Gastroesophageal sphincter (tissue), 4 donors: ENCODE measurements at regions not wholly inside any gene's neighbourhood (a gene's known extent, or its start where the extent isn't known, plus 50 kb on each side); places are given as distances from the start of the nearest gene placed in this dataset.

Experiments
- ATAC-seq: fragments of 150-250 bp; one replicate; pipeline ENCODE4 v1.9.1; 2016; ENCODE audit warnings: mild to moderate bottlenecking, moderate library complexity
- H3K27ac ChIP-seq, 4 donors: fragments of 200-600 bp; sonication (generic) in 3 of 4; 1 replicate in 3 of 4; 2 replicates in 1 of 4; pipeline ENCODE4 v1.5.1; 2016 to 2019
- H3K27me3 ChIP-seq: fragments of 200-600 bp; sonication (generic); one replicate; pipeline ENCODE4 v1.5.1; 2019
- H3K36me3 ChIP-seq, 2 donors: fragments of 200-600 bp; sonication (generic); one replicate each; pipeline ENCODE4 v1.5.1; 2019; ENCODE audit warnings: control low read depth in 1 of 2
- H3K4me1 ChIP-seq, 3 donors: fragments of 200-600 bp; sonication (generic); 1 replicate in 2 of 3; 2 replicates in 1 of 3; pipeline ENCODE4 v1.5.1; 2016 to 2019; ENCODE audit warnings: control low read depth in 2 of 3
- H3K4me3 ChIP-seq, 2 donors: fragments of 200-600 bp; sonication (generic); one replicate each; pipeline ENCODE4 v1.5.1; 2019; ENCODE audit warnings: mild to moderate bottlenecking in 1 of 2, moderate library complexity in 1 of 2
- H3K9me3 ChIP-seq, 3 donors: fragments of 200-600 bp; sonication (generic); one replicate each; pipeline ENCODE4 v1.5.1; 2017 to 2019; ENCODE audit warnings: control low read depth in 2 of 3
- CTCF ChIP-seq, 4 experiments: fragments of 200-600 bp in 2 of 4; fragments of 450-650 bp in 2 of 4; sonication (generic) in 1 of 4; IDR thresholded peaks; one replicate each; pipeline ENCODE4 v1.5.1; 2017 to 2019; ENCODE audit warnings: antibody characterized with exemption in 4 of 4, mild to moderate bottlenecking in 2 of 4, moderate library complexity in 2 of 4
- EP300 ChIP-seq: sonication (generic); formaldehyde crosslinking; IDR thresholded peaks from one replicate; pipeline ENCODE4 v1.6.1; 2017; ENCODE audit warnings: antibody characterized with exemption, mild to moderate bottlenecking
- POLR2A ChIP-seq, 2 donors: fragments of 450-650 bp; IDR thresholded peaks; one replicate each; pipeline ENCODE4 v1.6.1; 2017; ENCODE audit warnings: antibody characterized with exemption in 2 of 2, mild to moderate bottlenecking in 2 of 2, moderate library complexity in 1 of 2
- POLR2AphosphoS5 ChIP-seq: sonication (generic); formaldehyde crosslinking; IDR thresholded peaks from one replicate; pipeline ENCODE4 v1.6.1; 2017; ENCODE audit warnings: antibody characterized with exemption
- WGBS, 2 donors: methylation state at CpG; one replicate each; pipeline ENCODE4 v1.1.5; 2018; ENCODE audit warnings: low coverage in 1 of 2; 5-methylcytosine and 5-hydroxymethylcytosine counted together

- no peak overlapping the region for H3K4me3 ChIP-seq
- no peak overlapping the region for H3K27ac ChIP-seq
- peaks cover 0 to 7% (median 0%) of the 10 kb centered on the region in 3 donors for H3K9me3 ChIP-seq
- ATAC-seq, result no peak
- WGBS, 2 donors, result 80 to 90% methylated on average over 2 of the region's 2 CpGs
- no peaks in the 10 kb centered on the region for H3K36me3 ChIP-seq
- no peaks in the 10 kb centered on the region for H3K4me1 ChIP-seq
- TF ChIP-seq CTCF (IDR thresholded peaks at IDR 0.05) (no peak), EP300 (no peak), POLR2AphosphoS5 (no peak), POLR2A (IDR thresholded peaks at IDR 0.05) (no peak)
- H3K27me3 ChIP-seq, result peaks cover 19% of the 10 kb centered on the region
These were observed 166.4 kb downstream of the TFAP2C start for GRCh38 chr20:56795492-56795891.

- Histone ChIP-seq H3K27me3 (peaks cover 19% of the 10 kb centered on the region), H3K4me1 (no peaks in the 10 kb centered on the region), H3K4me3 (no peak overlapping the region), H3K9me3 (peaks cover 0 to 7% (median 0%) of the 10 kb centered on the region in 3 donors), H3K27ac (no peak overlapping the region), H3K36me3 (no peaks in the 10 kb centered on the region)
- no peak for TF ChIP-seq EP300
- TF ChIP-seq CTCF (IDR thresholded peaks at IDR 0.05), result no peak
- no peak for TF ChIP-seq POLR2A (IDR thresholded peaks at IDR 0.05)
- TF ChIP-seq POLR2AphosphoS5, result no peak
- WGBS, 2 donors, result 53 to 60% methylated on average over 1 to 2 of the region's 3 CpGs
- ATAC-seq, result no peak
These were observed 167.2 kb downstream of the TFAP2C start for GRCh38 chr20:56796345-56796744.

- no peak overlapping the region for H3K27ac ChIP-seq
- 73 to 92% methylated on average over 2 of the region's 2 CpGs for WGBS, 2 donors
- TF ChIP-seq EP300, result no peak
- no peak for TF ChIP-seq POLR2AphosphoS5
- TF ChIP-seq POLR2A (IDR thresholded peaks at IDR 0.05), result no peak
- no peak for TF ChIP-seq CTCF (IDR thresholded peaks at IDR 0.05)
- ATAC-seq, result no peak
- peaks cover 0 to 7% (median 0%) of the 10 kb centered on the region in 3 donors for H3K9me3 ChIP-seq
- peaks cover 19% of the 10 kb centered on the region for H3K27me3 ChIP-seq
- no peak overlapping the region for H3K4me3 ChIP-seq
- no peaks in the 10 kb centered on the region for H3K36me3 ChIP-seq
- H3K4me1 ChIP-seq, result no peaks in the 10 kb centered on the region
These were observed 167.9 kb downstream of the TFAP2C start for GRCh38 chr20:56797023-56797422.

GRCh38 chr20:56798634-56799033 lies 169.5 kb downstream of the TFAP2C start:
- H3K27ac ChIP-seq, result no peak overlapping the region
- no peaks in the 10 kb centered on the region for H3K36me3 ChIP-seq
- H3K4me3 ChIP-seq, result no peak overlapping the region
- H3K9me3 ChIP-seq, result peaks cover 0 to 7% (median 0%) of the 10 kb centered on the region in 3 donors
- no peak for ATAC-seq
- peaks cover 25% of the 10 kb centered on the region for H3K27me3 ChIP-seq
- no peak for TF ChIP-seq EP300
- no peak for TF ChIP-seq POLR2A (IDR thresholded peaks at IDR 0.05)
- TF ChIP-seq CTCF (IDR thresholded peaks at IDR 0.05), result no peak
- 70 to 83% methylated on average over 1 of the region's 1 CpG for WGBS, 2 donors
- H3K4me1 ChIP-seq, result no peaks in the 10 kb centered on the region

- no peaks in the 10 kb centered on the region for H3K36me3 ChIP-seq
- 78% methylated on average over 2 of the region's 2 CpGs; no CpG with 5 or more reads in 1 of the 2 donors for WGBS, 2 donors
- TF ChIP-seq POLR2A (IDR thresholded peaks at IDR 0.05) (no peak), POLR2AphosphoS5 (no peak), EP300 (no peak), CTCF (IDR thresholded peaks at IDR 0.05) (no peak)
- H3K4me3 ChIP-seq, result no peak overlapping the region
- no peak overlapping the region for H3K27ac ChIP-seq
- no peak for ATAC-seq
- H3K27me3 ChIP-seq, result peaks cover 23% of the 10 kb centered on the region
- no peaks in the 10 kb centered on the region for H3K4me1 ChIP-seq
- peaks cover 0 to 7% (median 0%) of the 10 kb centered on the region in 3 donors for H3K9me3 ChIP-seq
These were observed 170.1 kb downstream of the TFAP2C start for GRCh38 chr20:56799187-56799586.
